K562 (cell line): ENCODE measurements at regions not wholly inside any gene's neighbourhood (a gene's known extent, or its start where the extent isn't known, plus 50 kb on each side); places are given as distances from the start of the nearest gene placed in this dataset.

Experiments used
- FOXM1 ChIP-seq, 2 experiments: fragments of 450-650 bp in 1 of 2; sonication (generic) in 1 of 2; formaldehyde crosslinking in 1 of 2; IDR thresholded peaks; 2 replicates each; pipeline versions ENCODE4 v1.6.1 to v1.9.0; 2017 to 2022; ENCODE audit warnings: low read depth in 2 of 2, mild to moderate bottlenecking in 2 of 2, missing genetic modification reagents in 1 of 2, moderate library complexity in 1 of 2
- HMGN3 ChIP-seq: IDR thresholded peaks from 2 replicates; pipeline ENCODE4 v1.6.1; 2011; ENCODE audit warnings: borderline replicate concordance, low read depth, mild to moderate bottlenecking, mixed read lengths, low read length; ENCODE audit not compliant: insufficient read length; ENCODE audit errors: extremely low read depth
- POLR2A ChIP-seq: fragments of 450-650 bp; conservative IDR thresholded peaks from 2 replicates; pipeline ENCODE4 v1.6.1; 2016
- RAD21 ChIP-seq, 2 experiments: fragments of 250-450 bp in 1 of 2; fragments of 450-650 bp in 1 of 2; sonication (Bioruptor Pico) in 1 of 2; formaldehyde crosslinking in 1 of 2; IDR thresholded peaks in 1 of 2; conservative IDR thresholded peaks in 1 of 2; 2 replicates each; pipeline versions ENCODE4 v1.4.0 to v1.8.0; 2020 to 2022; ENCODE audit warnings: mild to moderate bottlenecking in 2 of 2, moderate library complexity in 1 of 2
- RFX5 ChIP-seq: IDR thresholded peaks from 2 replicates; pipeline ENCODE4 v1.6.1; 2011; ENCODE audit warnings: low read depth, mild to moderate bottlenecking, improper control_type of control experiment, low read length
- ZNF121 ChIP-seq: sonication (generic); formaldehyde crosslinking; conservative IDR thresholded peaks from 2 replicates; pipeline ENCODE4 v1.8.0; 2022; ENCODE audit warnings: missing genetic modification reagents
- TF ChIP-seq, protein P1 (sequence below), 3 experiments: IDR thresholded peaks in 2 of 3; conservative IDR thresholded peaks in 1 of 3; 2 replicates each; pipeline ENCODE4 v1.5.1; 2011 to 2012; ENCODE audit warnings: low read length in 3 of 3, mild to moderate bottlenecking in 3 of 3, control low read depth in 2 of 3, improper control_type of control experiment in 1 of 3, inconsistent platforms in 1 of 3, low read depth in 1 of 3, mixed read lengths in 1 of 3, moderate library complexity in 1 of 3; ENCODE audit not compliant: insufficient read depth in 2 of 3
- TF ChIP-seq, protein P2 (sequence below): fragments of 450-650 bp; formaldehyde crosslinking; IDR thresholded peaks from 2 replicates; pipeline ENCODE4 v1.4.0; 2022; ENCODE audit warnings: missing genetic modification characterization
- TF ChIP-seq, protein P3 (sequence below): IDR thresholded peaks from 2 replicates; pipeline ENCODE4 v1.6.1; 2011; ENCODE audit not compliant: insufficient read length; ENCODE audit errors: extremely low read depth

DNA sequence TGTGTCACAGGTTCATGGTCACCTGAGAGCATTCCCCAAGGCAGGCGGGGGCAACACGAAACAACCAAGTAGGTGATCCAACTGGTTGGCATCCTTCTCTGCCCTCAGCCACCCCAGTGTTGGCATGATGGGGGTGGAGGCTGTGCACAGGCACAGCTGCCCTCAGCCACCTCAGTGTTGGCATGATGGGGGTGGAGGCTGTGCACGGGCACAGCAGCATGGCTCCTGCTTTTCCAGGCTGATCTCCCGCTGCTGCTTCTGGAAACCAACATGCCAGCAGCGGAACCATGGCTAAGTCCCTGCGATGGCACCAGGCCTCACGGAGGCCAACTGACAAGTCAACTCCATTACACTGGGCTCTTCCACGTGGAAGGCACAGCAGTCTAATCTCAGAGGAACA, 447.8 kb downstream of the PTPRU start:
- TF ChIP-seq ZNF121 (CRISPR knock-in tag) (no peak), RAD21 (CRISPR knock-in tag; conservative IDR thresholded peaks at IDR 0.05 in 1 of 2, IDR thresholded peaks at IDR 0.05 in 1 of 2) (no peak), HMGN3 (no peak), FOXM1 (IDR thresholded peaks at IDR 0.05; ENCODE audit: low read depth) (no peak), FOXM1 (CRISPR knock-in tag; IDR thresholded peaks at IDR 0.05; ENCODE audit: low read depth) (no peak), RFX5 (no peak), POLR2A (no peak)
- TF ChIP-seq, protein P1, sequence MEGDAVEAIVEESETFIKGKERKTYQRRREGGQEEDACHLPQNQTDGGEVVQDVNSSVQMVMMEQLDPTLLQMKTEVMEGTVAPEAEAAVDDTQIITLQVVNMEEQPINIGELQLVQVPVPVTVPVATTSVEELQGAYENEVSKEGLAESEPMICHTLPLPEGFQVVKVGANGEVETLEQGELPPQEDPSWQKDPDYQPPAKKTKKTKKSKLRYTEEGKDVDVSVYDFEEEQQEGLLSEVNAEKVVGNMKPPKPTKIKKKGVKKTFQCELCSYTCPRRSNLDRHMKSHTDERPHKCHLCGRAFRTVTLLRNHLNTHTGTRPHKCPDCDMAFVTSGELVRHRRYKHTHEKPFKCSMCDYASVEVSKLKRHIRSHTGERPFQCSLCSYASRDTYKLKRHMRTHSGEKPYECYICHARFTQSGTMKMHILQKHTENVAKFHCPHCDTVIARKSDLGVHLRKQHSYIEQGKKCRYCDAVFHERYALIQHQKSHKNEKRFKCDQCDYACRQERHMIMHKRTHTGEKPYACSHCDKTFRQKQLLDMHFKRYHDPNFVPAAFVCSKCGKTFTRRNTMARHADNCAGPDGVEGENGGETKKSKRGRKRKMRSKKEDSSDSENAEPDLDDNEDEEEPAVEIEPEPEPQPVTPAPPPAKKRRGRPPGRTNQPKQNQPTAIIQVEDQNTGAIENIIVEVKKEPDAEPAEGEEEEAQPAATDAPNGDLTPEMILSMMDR (IDR thresholded peaks at IDR 0.05 in 2 of 3, conservative IDR thresholded peaks at IDR 0.05 in 1 of 3; ENCODE audit: insufficient read depth in 2 of 3, low read depth in 1 of 3, low read length in 3 of 3): no peak
- TF ChIP-seq, protein P2, sequence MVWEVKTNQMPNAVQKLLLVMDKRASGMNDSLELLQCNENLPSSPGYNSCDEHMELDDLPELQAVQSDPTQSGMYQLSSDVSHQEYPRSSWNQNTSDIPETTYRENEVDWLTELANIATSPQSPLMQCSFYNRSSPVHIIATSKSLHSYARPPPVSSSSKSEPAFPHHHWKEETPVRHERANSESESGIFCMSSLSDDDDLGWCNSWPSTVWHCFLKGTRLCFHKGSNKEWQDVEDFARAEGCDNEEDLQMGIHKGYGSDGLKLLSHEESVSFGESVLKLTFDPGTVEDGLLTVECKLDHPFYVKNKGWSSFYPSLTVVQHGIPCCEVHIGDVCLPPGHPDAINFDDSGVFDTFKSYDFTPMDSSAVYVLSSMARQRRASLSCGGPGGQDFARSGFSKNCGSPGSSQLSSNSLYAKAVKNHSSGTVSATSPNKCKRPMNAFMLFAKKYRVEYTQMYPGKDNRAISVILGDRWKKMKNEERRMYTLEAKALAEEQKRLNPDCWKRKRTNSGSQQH (CRISPR knock-in tag): no peak
- TF ChIP-seq, protein P3, sequence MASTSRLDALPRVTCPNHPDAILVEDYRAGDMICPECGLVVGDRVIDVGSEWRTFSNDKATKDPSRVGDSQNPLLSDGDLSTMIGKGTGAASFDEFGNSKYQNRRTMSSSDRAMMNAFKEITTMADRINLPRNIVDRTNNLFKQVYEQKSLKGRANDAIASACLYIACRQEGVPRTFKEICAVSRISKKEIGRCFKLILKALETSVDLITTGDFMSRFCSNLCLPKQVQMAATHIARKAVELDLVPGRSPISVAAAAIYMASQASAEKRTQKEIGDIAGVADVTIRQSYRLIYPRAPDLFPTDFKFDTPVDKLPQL: no peak
